H1 (cell line): ENCODE measurements at regions not wholly inside any gene's neighbourhood (a gene's known extent, or its start where the extent isn't known, plus 50 kb on each side); places are given as distances from the start of the nearest gene placed in this dataset.

Source experiments
- CTCF ChIA-PET: fragments of 300-600 bp; sonication (Branson Sonifier 250); formaldehyde crosslinking; loops from one replicate; lab custom pipeline; 2021; ENCODE audit not compliant: partially characterized antibody; lab: Charles Lee
- POLR2A ChIA-PET: fragments of 300-600 bp; sonication (Branson Sonifier 250); formaldehyde crosslinking; loops from one replicate; lab custom pipeline; 2021; ENCODE audit warnings: inconsistent platforms; ENCODE audit not compliant: partially characterized antibody; lab: Charles Lee
- DNase-seq, 2 experiments: peaks; one replicate each; pipeline versions ENCODE4 v3.0.0 to v3.0.0-alpha.2; 2010 to 2022; ENCODE audit warnings: low spot score in 2 of 2, low read depth in 1 of 2, mixed read lengths in 1 of 2
- FAIRE-seq: peaks from 2 replicates; lab custom pipeline; 2011; peaks lifted over from hg19 to GRCh38; lab: Jason Lieb, UNC
- H2AFZ ChIP-seq: 2 replicates; pipeline ENCODE4 v1.8.1; 2012; ENCODE audit warnings: low read length, inconsistent platforms
- H2AK5ac ChIP-seq: 2 replicates; pipeline ENCODE4 v1.6.1; 2013; ENCODE audit warnings: low read depth, low read length
- H2BK120ac ChIP-seq: replicated peaks from 2 replicates; pipeline ENCODE3; 2013; ENCODE audit warnings: low read depth, low read length, inconsistent platforms
- H2BK12ac ChIP-seq: 2 replicates; pipeline ENCODE4 v1.6.1; 2013; ENCODE audit warnings: low read depth, low read length
- H2BK15ac ChIP-seq: 2 replicates; pipeline ENCODE4 v1.6.1; 2013; ENCODE audit warnings: low read length
- H2BK20ac ChIP-seq: 2 replicates; pipeline ENCODE4 v1.6.1; 2013; ENCODE audit warnings: low read length
- H2BK5ac ChIP-seq: 2 replicates; pipeline ENCODE4 v1.6.1; 2013; ENCODE audit warnings: low read depth, low read length
- H3K14ac ChIP-seq: 2 replicates; pipeline ENCODE4 v1.6.1; 2013; ENCODE audit warnings: inconsistent platforms; ENCODE audit not compliant: insufficient read length
- H3K18ac ChIP-seq: 2 replicates; pipeline ENCODE4 v1.6.1; 2013; ENCODE audit warnings: low read length; ENCODE audit errors: extremely low read depth
- H3K23ac ChIP-seq: 2 replicates; pipeline ENCODE4 v1.6.1; 2013; ENCODE audit warnings: inconsistent platforms; ENCODE audit not compliant: insufficient read length
- H3K23me2 ChIP-seq: 2 replicates; pipeline ENCODE4 v1.6.1; 2013; ENCODE audit warnings: low read depth, low read length
- H3K27ac ChIP-seq: 2 replicates; pipeline ENCODE4 v1.6.1; 2011; ENCODE audit warnings: low read depth, low read length, inconsistent platforms
- H3K27me3 ChIP-seq, 4 experiments: replicated peaks in 1 of 4; 1 replicate in 1 of 4; 2 replicates in 3 of 4; pipeline versions ENCODE4 v1.6.1 to v1.8.1; 2011 to 2013; ENCODE audit warnings: low read length in 3 of 4, mild to moderate bottlenecking in 3 of 4, inconsistent platforms in 2 of 4, mixed read lengths in 2 of 4, moderate library complexity in 1 of 4; ENCODE audit not compliant: control insufficient read depth in 3 of 4, insufficient read depth in 3 of 4; ENCODE audit errors: extremely low read depth in 1 of 4
- H3K36me3 ChIP-seq, 4 experiments: 2 replicates each; pipeline versions ENCODE4 v1.6.1 to v1.8.1; 2011 to 2013; ENCODE audit warnings: mild to moderate bottlenecking in 4 of 4, low read length in 3 of 4, moderate library complexity in 2 of 4, control low read depth in 1 of 4, inconsistent platforms in 1 of 4; ENCODE audit not compliant: insufficient read depth in 4 of 4, control insufficient read depth in 2 of 4
- H3K4ac ChIP-seq: replicated peaks from 2 replicates; pipeline ENCODE3; 2013; ENCODE audit warnings: low read length, low read depth, mixed read lengths, inconsistent platforms; ENCODE audit not compliant: insufficient read length
- H3K4me1 ChIP-seq, 4 experiments: replicated peaks in 1 of 4; 1 replicate in 1 of 4; 2 replicates in 3 of 4; pipeline versions ENCODE4 v1.6.1 to v1.8.1; 2011 to 2013; ENCODE audit warnings: low read length in 3 of 4, inconsistent platforms in 2 of 4, mixed read lengths in 1 of 4; ENCODE audit not compliant: insufficient read depth in 4 of 4, control insufficient read depth in 3 of 4
- H3K4me2 ChIP-seq, 2 experiments: 2 replicates each; pipeline versions ENCODE4 v1.6.1 to v1.8.1; 2011 to 2013; ENCODE audit warnings: low read depth in 2 of 2, low read length in 2 of 2, control low read depth in 1 of 2, inconsistent platforms in 1 of 2, mild to moderate bottlenecking in 1 of 2; ENCODE audit not compliant: insufficient read depth in 1 of 2
- H3K4me3 ChIP-seq, 4 experiments: fragments of 200-600, 300-600 bp in 1 of 4; sonication (generic), shearing (Covaris generic), sonication (Bioruptor Twin) in 1 of 4; 2 replicates each; pipeline versions ENCODE4 v1.5.1 to v1.8.1; 2011 to 2016; ENCODE audit warnings: low read length in 4 of 4, low read depth in 3 of 4, control low read depth in 2 of 4, inconsistent platforms in 2 of 4, mild to moderate bottlenecking in 2 of 4, mixed read lengths in 1 of 4, moderate library complexity in 1 of 4; ENCODE audit not compliant: insufficient read depth in 2 of 4; ENCODE audit errors: extremely low read depth in 1 of 4
- H3K56ac ChIP-seq: replicated peaks from 2 replicates; pipeline ENCODE3; 2013; ENCODE audit warnings: low read depth, mild to moderate bottlenecking, mixed read lengths, low read length, inconsistent platforms; ENCODE audit not compliant: insufficient read length
- H3K79me1 ChIP-seq: 2 replicates; pipeline ENCODE4 v1.6.1; 2013; ENCODE audit warnings: low read depth, low read length, control low read depth
- H3K79me2 ChIP-seq, 2 experiments: 2 replicates each; pipeline versions ENCODE4 v1.6.1 to v1.8.1; 2012 to 2013; ENCODE audit warnings: low read length in 2 of 2, mild to moderate bottlenecking in 2 of 2, inconsistent platforms in 1 of 2; ENCODE audit not compliant: insufficient read depth in 2 of 2, control insufficient read depth in 1 of 2
- H3K9ac ChIP-seq, 4 experiments: replicated peaks in 1 of 4; 1 replicate in 1 of 4; 2 replicates in 3 of 4; pipeline versions ENCODE4 v1.6.1 to v1.8.1; 2011 to 2013; ENCODE audit warnings: low read depth in 3 of 4, low read length in 3 of 4, control low read depth in 2 of 4, mild to moderate bottlenecking in 2 of 4, moderate library complexity in 2 of 4, inconsistent platforms in 1 of 4; ENCODE audit errors: extremely low read depth in 1 of 4
- H3K9me3 ChIP-seq, 2 experiments: 2 replicates each; pipeline versions ENCODE4 v1.6.1 to v1.8.1; 2012 to 2013; ENCODE audit warnings: mild to moderate bottlenecking in 2 of 2, moderate library complexity in 2 of 2, control low read depth in 1 of 2, inconsistent platforms in 1 of 2, low read depth in 1 of 2, low read length in 1 of 2, mixed read lengths in 1 of 2; ENCODE audit not compliant: insufficient read depth in 2 of 2
- H4K20me1 ChIP-seq, 2 experiments: replicated peaks in 1 of 2; 2 replicates each; pipeline versions ENCODE3 to v1.8.1; 2011 to 2013; ENCODE audit warnings: inconsistent platforms in 2 of 2, low read length in 2 of 2, mild to moderate bottlenecking in 1 of 2; ENCODE audit not compliant: insufficient read depth in 2 of 2, control insufficient read depth in 1 of 2
- H4K5ac ChIP-seq: 2 replicates; pipeline ENCODE4 v1.6.1; 2013; ENCODE audit warnings: low read length, low read depth, mixed read lengths, inconsistent platforms; ENCODE audit not compliant: insufficient read length
- H4K8ac ChIP-seq: 2 replicates; pipeline ENCODE4 v1.8.0; 2013; ENCODE audit warnings: mild to moderate bottlenecking, moderate library complexity, low read length, inconsistent platforms; ENCODE audit not compliant: insufficient read depth; ENCODE audit errors: extremely low read depth
- H4K91ac ChIP-seq: replicated peaks from 2 replicates; pipeline ENCODE3; 2013; ENCODE audit warnings: low read length, mixed read lengths, inconsistent platforms; ENCODE audit not compliant: insufficient read length
- BCL11A ChIP-seq, 2 experiments: IDR thresholded peaks; one replicate each; pipeline ENCODE4 v1.6.1; 2011; ENCODE audit warnings: low read depth in 2 of 2, low read length in 2 of 2, mild to moderate bottlenecking in 2 of 2
- BRCA1 ChIP-seq: IDR thresholded peaks from 2 replicates; pipeline ENCODE4 v1.6.1; 2012; ENCODE audit warnings: low read depth, low read length, improper control_type of control experiment
- GABPA ChIP-seq: IDR thresholded peaks from 2 replicates; pipeline ENCODE4 v1.6.1; 2011; ENCODE audit warnings: mild to moderate bottlenecking, low read length, moderate library complexity, borderline replicate concordance; ENCODE audit not compliant: insufficient read depth
- KDM4A ChIP-seq: IDR thresholded peaks from one replicate; pipeline ENCODE4 v1.7.1; 2012; ENCODE audit warnings: low read depth, mild to moderate bottlenecking, moderate library complexity, low read length, inconsistent platforms; ENCODE audit not compliant: severe bottlenecking
- SIX5 ChIP-seq: IDR thresholded peaks from 2 replicates; pipeline ENCODE4 v1.6.1; 2011; ENCODE audit warnings: mild to moderate bottlenecking, low read depth, low read length
- SP4 ChIP-seq: IDR thresholded peaks from 2 replicates; pipeline ENCODE4 v1.6.1; 2012; ENCODE audit warnings: low read length, inconsistent platforms
- ZNF274 ChIP-seq: IDR thresholded peaks from 2 replicates; pipeline ENCODE4 v1.7.0; 2012; ENCODE audit warnings: low read length, borderline replicate concordance; ENCODE audit errors: extremely low read depth
- WGBS, 2 experiments: shearing (Covaris generic) in 1 of 2; methylation state at CpG; one replicate each; pipeline versions ENCODE4 v1.1.6 to v1.1.7; 2013 to 2015; ENCODE audit warnings: low lambda C conversion rate in 2 of 2, mixed read lengths in 2 of 2, inconsistent platforms in 1 of 2, low coverage in 1 of 2, missing lambda C conversion rate in 1 of 2; ENCODE audit not compliant: insufficient replicate concordance in 2 of 2, insufficient coverage in 1 of 2, insufficient read length in 1 of 2; ENCODE audit errors: extremely low coverage in 1 of 2, missing lambda C conversion rate in 1 of 2; 5-methylcytosine and 5-hydroxymethylcytosine counted together
- TF ChIP-seq, protein P1 (sequence below): IDR thresholded peaks from 2 replicates; pipeline ENCODE4 v1.6.1; 2011; ENCODE audit warnings: low read length, improper control_type of control experiment

DNA sequence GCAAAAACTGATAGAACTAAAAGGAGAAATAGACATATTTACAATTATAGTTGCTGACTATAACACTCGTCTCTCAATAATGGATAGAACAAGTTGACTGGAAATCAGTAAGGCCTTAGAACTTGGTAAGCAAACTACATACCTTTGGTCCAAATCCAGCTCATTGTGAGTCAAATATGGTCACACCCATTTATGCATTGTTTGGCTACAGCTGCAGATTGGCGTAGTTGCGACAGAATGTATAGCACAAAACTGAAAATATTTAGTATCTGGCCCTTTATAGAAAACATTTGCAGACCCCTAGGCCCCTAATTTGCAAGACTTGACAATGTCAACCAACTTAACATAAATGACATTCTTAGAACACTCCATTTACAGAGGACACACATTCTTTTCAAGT, 103.6 kb upstream of the EGR2 start:
- H3K27ac ChIP-seq: no peak overlapping the region
- H3K27me3 ChIP-seq: no peaks in the 10 kb centered on the region
- DNase-seq (no peak), FAIRE-seq (no peak)
- no peaks in the 10 kb centered on the region for H4K20me1 ChIP-seq
- no peak overlapping the region for H3K14ac ChIP-seq
- H3K4ac ChIP-seq: no peak overlapping the region
- no peak overlapping the region for H2BK15ac ChIP-seq
- no peak overlapping the region for H3K23ac ChIP-seq
- H3K36me3 ChIP-seq: no peaks in the 10 kb centered on the region
- H2BK12ac ChIP-seq: no peak overlapping the region
- no peak overlapping the region for H3K18ac ChIP-seq
- H3K56ac ChIP-seq: no peak overlapping the region
- no peak overlapping the region for H2BK20ac ChIP-seq
- H2BK5ac ChIP-seq: no peak overlapping the region
- H3K4me1 ChIP-seq: no peaks in the 10 kb centered on the region
- H3K79me1 ChIP-seq: no peaks in the 10 kb centered on the region
- H2AK5ac ChIP-seq: no peak overlapping the region
- no peaks in the 10 kb centered on the region for H3K79me2 ChIP-seq
- H3K9ac ChIP-seq: no peak overlapping the region
- ChIA-PET POLR2A (no interaction called here), CTCF (interaction anchor here (1.1 kb wide), 1 partner anchor 25 kb away, joined by 3 read pairs; no protein-coding TSS in a partner anchor)
- no peak overlapping the region for H4K5ac ChIP-seq
- H3K4me3 ChIP-seq: no peak overlapping the region
- no peaks in the 10 kb centered on the region; a peak in 1 of 4 replicates for H3K9me3 ChIP-seq
- H4K8ac ChIP-seq: no peak overlapping the region
- no peak overlapping the region for H2BK120ac ChIP-seq
- 93% methylated on average over 3 of the region's 3 CpGs; no CpG with 5 or more reads in 1 of the 2 experiments for whole genome bisulfite sequencing, 2 experiments
- H4K91ac ChIP-seq: no peak overlapping the region
- H3K4me2 ChIP-seq: no peak overlapping the region
- no peak overlapping the region for H2AFZ ChIP-seq
- no peaks in the 10 kb centered on the region for H3K23me2 ChIP-seq
- TF ChIP-seq SIX5 (no peak), KDM4A (no peak), GABPA (no peak), BCL11A (IDR thresholded peaks at IDR 0.05; ENCODE audit: low read depth in 2 of 2, low read length in 2 of 2) (no peak), BRCA1 (no peak), ZNF274 (no peak), SP4 (no peak)
- TF ChIP-seq, protein P1, sequence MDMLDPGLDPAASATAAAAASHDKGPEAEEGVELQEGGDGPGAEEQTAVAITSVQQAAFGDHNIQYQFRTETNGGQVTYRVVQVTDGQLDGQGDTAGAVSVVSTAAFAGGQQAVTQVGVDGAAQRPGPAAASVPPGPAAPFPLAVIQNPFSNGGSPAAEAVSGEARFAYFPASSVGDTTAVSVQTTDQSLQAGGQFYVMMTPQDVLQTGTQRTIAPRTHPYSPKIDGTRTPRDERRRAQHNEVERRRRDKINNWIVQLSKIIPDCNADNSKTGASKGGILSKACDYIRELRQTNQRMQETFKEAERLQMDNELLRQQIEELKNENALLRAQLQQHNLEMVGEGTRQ: no peak
